Stimulated activated CD4-positive, alpha-beta T cell treated with anti-CD3 and anti-CD28 coated beads, TNF-alpha, amount 100 ng/mL, for 24 hours (primary cell): ENCODE measurements at regions not wholly inside any gene's neighbourhood (a gene's known extent, or its start where the extent isn't known, plus 50 kb on each side); places are given as distances from the start of the nearest gene placed in this dataset.

Source experiments
- DNase-seq, 3 experiments: peaks; one replicate each; pipeline ENCODE4 v3.0.0-alpha.2; 2020; ENCODE audit warnings: low read depth in 3 of 3

- DNase-seq: no peak
These were observed 366.2 kb downstream of the HRH4 start for GRCh38 chr18:24826605-24827004.

GRCh38 chr18:24827501-24827900 is 367.1 kb downstream of the HRH4 start:
- DNase-seq: no peak

- DNase-seq: no peak
These were observed 370.6 kb downstream of the HRH4 start for GRCh38 chr18:24831081-24831480.

- no peak for DNase-seq
These were observed 371.6 kb downstream of the HRH4 start for GRCh38 chr18:24831871-24832665.

GRCh38 chr18:24835751-24836150 is 375.3 kb downstream of the HRH4 start:
- no peak for DNase-seq

GRCh38 chr18:24837066-24837465 is 376.6 kb downstream of the HRH4 start:
- no peak for DNase-seq

- no peak for DNase-seq
These were observed 379.6 kb downstream of the HRH4 start for GRCh38 chr18:24840051-24840450.

GRCh38 chr18:24840640-24841039 is 380.2 kb downstream of the HRH4 start:
- DNase-seq: no peak

GRCh38 chr18:24841536-24841935 is 381.1 kb downstream of the HRH4 start:
- DNase-seq: no peak

GRCh38 chr18:24843123-24843522 is 382.7 kb downstream of the HRH4 start:
- no peak for DNase-seq

- DNase-seq: no peak
These were observed 385.7 kb downstream of the HRH4 start for GRCh38 chr18:24846138-24846537.

- no peak for DNase-seq
These were observed 390.1 kb downstream of the HRH4 start for GRCh38 chr18:24850532-24850931.

GRCh38 chr18:24853076-24853475 is 392.6 kb downstream of the HRH4 start:
- no peak for DNase-seq

GRCh38 chr18:24860978-24861680 is 400.7 kb downstream of the HRH4 start:
- no peak for DNase-seq

GRCh38 chr18:24862201-24862816 is 401.9 kb downstream of the HRH4 start:
- DNase-seq: no peak

- no peak for DNase-seq
These were observed 407.9 kb downstream of the HRH4 start for GRCh38 chr18:24868311-24868710.

- no peak for DNase-seq
These were observed 408.4 kb downstream of the HRH4 start for GRCh38 chr18:24868760-24869237.

- DNase-seq: no peak
These were observed 408.8 kb downstream of the HRH4 start for GRCh38 chr18:24869285-24869684.

- DNase-seq: no peak
These were observed 414.8 kb downstream of the HRH4 start for GRCh38 chr18:24875286-24875685.

GRCh38 chr18:24875777-24876176 is 415.3 kb downstream of the HRH4 start:
- no peak for DNase-seq

GRCh38 chr18:24876266-24876665 is 415.8 kb downstream of the HRH4 start:
- no peak for DNase-seq

GRCh38 chr18:24877066-24877465 is 416.6 kb downstream of the HRH4 start:
- no peak for DNase-seq

- no peak for DNase-seq
These were observed 417.1 kb downstream of the HRH4 start for GRCh38 chr18:24877546-24877945.
